WTC11 (cell line): ENCODE measurements at regions not wholly inside any gene's neighbourhood (a gene's known extent, or its start where the extent isn't known, plus 50 kb on each side); places are given as distances from the start of the nearest gene placed in this dataset.

Source experiments
- ATAC-seq: fragments of 200-7000 bp; cut with Tn5 transposase; 2 replicates; pipeline ENCODE4 v1.10.0; 2021; ENCODE audit warnings: mild to moderate bottlenecking, moderate library complexity
- CTCF ChIA-PET: fragments of 300-600 bp; sonication (Branson Sonifier 250); formaldehyde crosslinking; loops from one replicate; lab custom pipeline; 2021; ENCODE audit warnings: antibody characterized with exemption; lab: Charles Lee
- POLR2A ChIA-PET: fragments of 350-600 bp; sonication (Branson Sonifier 250); formaldehyde crosslinking; loops from one replicate; lab custom pipeline; 2021; ENCODE audit warnings: antibody characterized with exemption; lab: Charles Lee
- DNase-seq: peaks from one replicate; pipeline ENCODE4 v3.0.0; 2021; ENCODE audit warnings: low spot score
- H3K27ac Mint-ChIP-seq: 2 replicates; pipeline ENCODE4 v1.8.0; 2021; ENCODE audit warnings: mixed read lengths
- H3K27me3 Mint-ChIP-seq: 2 replicates; pipeline ENCODE4 v1.8.0; 2021; ENCODE audit warnings: low read depth, mild to moderate bottlenecking, moderate library complexity, mixed read lengths
- H3K36me3 Mint-ChIP-seq: 2 replicates; pipeline ENCODE4 v1.8.0; 2021; ENCODE audit warnings: mixed read lengths
- H3K4me1 Mint-ChIP-seq: 2 replicates; pipeline ENCODE4 v1.8.0; 2022; ENCODE audit warnings: mixed read lengths
- H3K4me3 Mint-ChIP-seq: 2 replicates; pipeline ENCODE4 v1.8.0; 2021; ENCODE audit warnings: mild to moderate bottlenecking, moderate library complexity, mixed read lengths
- H3K9me3 Mint-ChIP-seq: 2 replicates; pipeline ENCODE4 v1.8.0; 2021; ENCODE audit warnings: mixed read lengths
- AR ChIP-seq: fragments of 250-450 bp; sonication (Bioruptor Pico); IDR thresholded peaks from 2 replicates; pipeline ENCODE4 v1.9.0; 2021; ENCODE audit warnings: mild to moderate bottlenecking
- ATF3 ChIP-seq: sonication (generic); formaldehyde crosslinking; conservative IDR thresholded peaks from 2 replicates; pipeline ENCODE4 v1.8.1; 2022; ENCODE audit warnings: mild to moderate bottlenecking, missing genetic modification reagents
- CBFB ChIP-seq: sonication (generic); formaldehyde crosslinking; IDR thresholded peaks from 2 replicates; pipeline ENCODE4 v1.8.1; 2022; ENCODE audit warnings: mild to moderate bottlenecking, low read depth, missing genetic modification reagents
- ELF4 ChIP-seq: sonication (generic); formaldehyde crosslinking; IDR thresholded peaks from 2 replicates; pipeline ENCODE4 v1.8.1; 2022; ENCODE audit warnings: low read depth, mild to moderate bottlenecking, moderate library complexity, missing genetic modification reagents
- EMX1 ChIP-seq: fragments of 250-450 bp; sonication (Bioruptor Pico); IDR thresholded peaks from 2 replicates; pipeline ENCODE4 v1.8.0; 2021; ENCODE audit warnings: mild to moderate bottlenecking
- ESRRA ChIP-seq: sonication (generic); formaldehyde crosslinking; IDR thresholded peaks from 2 replicates; pipeline ENCODE4 v1.8.1; 2022; ENCODE audit warnings: mild to moderate bottlenecking, missing genetic modification reagents, borderline replicate concordance
- GABPB1 ChIP-seq: sonication (generic); formaldehyde crosslinking; IDR thresholded peaks from 2 replicates; pipeline ENCODE4 v1.8.1; 2023; ENCODE audit warnings: mild to moderate bottlenecking, missing genetic modification reagents
- GRHL2 ChIP-seq: fragments of 250-450 bp; sonication (Bioruptor Pico); IDR thresholded peaks from 2 replicates; pipeline ENCODE4 v1.8.0; 2022; ENCODE audit warnings: mild to moderate bottlenecking, moderate library complexity; ENCODE audit not compliant: insufficient replicate concordance, severe bottlenecking
- GTF2I ChIP-seq: fragments of 250-450 bp; sonication (Bioruptor Pico); conservative IDR thresholded peaks from 2 replicates; pipeline ENCODE4 v1.4.0; 2021; ENCODE audit warnings: mild to moderate bottlenecking
- JUN ChIP-seq: sonication (generic); formaldehyde crosslinking; IDR thresholded peaks from 2 replicates; pipeline ENCODE4 v1.8.0; 2023; ENCODE audit warnings: mild to moderate bottlenecking, missing genetic modification reagents
- KAT7 ChIP-seq: sonication (generic); formaldehyde crosslinking; IDR thresholded peaks from 2 replicates; pipeline ENCODE4 v1.8.1; 2023; ENCODE audit warnings: missing genetic modification reagents, mild to moderate bottlenecking, borderline replicate concordance
- NFATC4 ChIP-seq: fragments of 250-450 bp; sonication (Bioruptor Pico); IDR thresholded peaks from 2 replicates; pipeline ENCODE4 v1.9.0; 2021; ENCODE audit warnings: mild to moderate bottlenecking
- NFE2L1 ChIP-seq: sonication (generic); formaldehyde crosslinking; IDR thresholded peaks from 2 replicates; pipeline ENCODE4 v1.8.1; 2023; ENCODE audit warnings: missing genetic modification reagents
- SMAD3 ChIP-seq: sonication (generic); formaldehyde crosslinking; IDR thresholded peaks from 2 replicates; pipeline ENCODE4 v1.8.0; 2022; ENCODE audit warnings: missing genetic modification reagents, mild to moderate bottlenecking, borderline replicate concordance
- SOX15 ChIP-seq: fragments of 250-450 bp; sonication (Bioruptor Pico); IDR thresholded peaks from 2 replicates; pipeline ENCODE4 v1.9.0; 2021; ENCODE audit warnings: mild to moderate bottlenecking
- SP1 ChIP-seq: sonication (generic); formaldehyde crosslinking; conservative IDR thresholded peaks from 2 replicates; pipeline ENCODE4 v1.8.1; 2022; ENCODE audit warnings: missing genetic modification reagents
- ZBTB43 ChIP-seq: sonication (generic); formaldehyde crosslinking; IDR thresholded peaks from 2 replicates; pipeline ENCODE4 v1.8.1; 2023; ENCODE audit warnings: mild to moderate bottlenecking, missing genetic modification reagents
- ZNF263 ChIP-seq: sonication (generic); formaldehyde crosslinking; IDR thresholded peaks from 2 replicates; pipeline ENCODE4 v1.8.1; 2022; ENCODE audit warnings: low read depth, mild to moderate bottlenecking, moderate library complexity, missing genetic modification reagents
- ZNF281 ChIP-seq: sonication (generic); formaldehyde crosslinking; IDR thresholded peaks from 2 replicates; pipeline ENCODE4 v1.8.0; 2023; ENCODE audit warnings: mild to moderate bottlenecking, missing genetic modification reagents
- ZNF425 ChIP-seq: fragments of 250-450 bp; sonication (Bioruptor Pico); conservative IDR thresholded peaks from 2 replicates; pipeline ENCODE4 v1.9.0; 2021; ENCODE audit warnings: mild to moderate bottlenecking

- POLR2A ChIA-PET: no interaction called here
- no peaks in the 10 kb centered on the region for H3K36me3 Mint-ChIP-seq
- H3K4me3 Mint-ChIP-seq: no peak overlapping the region
- H3K4me1 Mint-ChIP-seq: no peaks in the 10 kb centered on the region
- no peaks in the 10 kb centered on the region for H3K27me3 Mint-ChIP-seq
- TF ChIP-seq CBFB (CRISPR knock-in tag): no peak
- no peak for TF ChIP-seq EMX1 (CRISPR knock-in tag)
- TF ChIP-seq KAT7 (CRISPR knock-in tag): no peak
- no peak for TF ChIP-seq ZNF425 (CRISPR knock-in tag)
- TF ChIP-seq SOX15: no peak
- TF ChIP-seq ZNF263: no peak
- no peak for TF ChIP-seq GABPB1 (CRISPR knock-in tag)
- TF ChIP-seq NFATC4 (CRISPR knock-in tag): no peak
- TF ChIP-seq SMAD3 (CRISPR knock-in tag): no peak
- no peaks in the 10 kb centered on the region for H3K9me3 Mint-ChIP-seq
- ATAC-seq (no peak), DNase-seq (no peak)
- CTCF ChIA-PET: no interaction called here
- H3K27ac Mint-ChIP-seq: no peak overlapping the region
Observed at GRCh38 chr2:238633426-238634328, 206.9 kb downstream of the ASB1 start.

GRCh38 chr2:238634701-238635357, 208.1 kb downstream of the ASB1 start:
- H3K27me3 Mint-ChIP-seq: no peaks in the 10 kb centered on the region
- CTCF ChIA-PET: no interaction called here
- no peak overlapping the region for H3K4me3 Mint-ChIP-seq
- no peaks in the 10 kb centered on the region for H3K9me3 Mint-ChIP-seq
- no peaks in the 10 kb centered on the region for H3K36me3 Mint-ChIP-seq
- no peaks in the 10 kb centered on the region for H3K4me1 Mint-ChIP-seq
- no peak for TF ChIP-seq AR (CRISPR knock-in tag)
- TF ChIP-seq SP1 (CRISPR knock-in tag): no peak
- no peak for TF ChIP-seq ELF4
- TF ChIP-seq ZBTB43 (CRISPR knock-in tag): no peak
- no peak for TF ChIP-seq ATF3 (CRISPR knock-in tag)
- no peak for TF ChIP-seq GTF2I (CRISPR knock-in tag)
- no peak for TF ChIP-seq ESRRA (CRISPR knock-in tag)
- TF ChIP-seq ZNF281 (CRISPR knock-in tag): no peak
- no peak for TF ChIP-seq GRHL2 (CRISPR knock-in tag)
- TF ChIP-seq NFE2L1 (CRISPR knock-in tag): no peak
- no peak for TF ChIP-seq JUN (CRISPR knock-in tag)
- POLR2A ChIA-PET: no interaction called here
- DNase-seq (no peak), ATAC-seq (no peak)
- no peak overlapping the region for H3K27ac Mint-ChIP-seq
